NCI-H2196 treated with DMSO at 0.1 percent for 48 hours (cell line): ENCODE measurements at regions not wholly inside any gene's neighbourhood (a gene's known extent, or its start where the extent isn't known, plus 50 kb on each side); places are given as distances from the start of the nearest gene placed in this dataset.

ENCODE experiments used
- DNase-seq: peaks from one replicate; lab custom pipeline; 2025; ENCODE audit not compliant: unreplicated experiment; lab: John Stamatoyannopoulos, UW

DNA sequence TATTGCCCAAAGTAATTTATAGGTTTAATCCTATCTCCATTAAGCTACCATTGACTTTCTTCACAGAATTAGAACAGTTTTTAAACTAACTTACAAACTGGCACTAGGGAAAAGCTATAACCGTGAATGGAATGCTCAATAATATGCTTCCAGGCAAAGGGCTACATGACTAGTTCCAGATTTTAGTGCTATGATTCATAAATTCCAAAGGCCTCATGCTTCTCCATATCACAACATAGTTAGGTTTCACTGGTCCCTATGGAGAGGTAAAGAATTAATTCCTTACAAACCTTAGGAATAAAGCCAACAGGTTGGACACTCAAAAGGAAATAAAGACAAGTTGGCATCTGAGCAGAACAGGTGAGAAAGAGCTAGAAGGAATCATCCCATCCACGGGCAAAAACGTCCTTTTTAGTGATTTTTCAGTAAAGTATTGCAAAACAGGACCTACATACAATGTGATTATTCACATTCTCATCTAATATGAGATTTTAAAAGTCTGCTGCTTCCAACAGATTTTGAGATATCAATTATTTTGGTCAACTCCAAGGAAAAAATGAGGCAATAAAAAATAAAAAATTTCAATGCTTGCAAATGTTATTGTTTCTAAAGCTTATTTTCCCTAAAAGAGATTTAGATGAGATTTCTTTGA is 97.0 kb upstream of the TARS1 start:
- DNase-seq: no peak

GRCh38 chr5:33346534-33346933 is 94.2 kb upstream of the TARS1 start:
- no peak for DNase-seq

- DNase-seq: no peak
These were observed 79.0 kb upstream of the TARS1 start for GRCh38 chr5:33361781-33362180.

DNA sequence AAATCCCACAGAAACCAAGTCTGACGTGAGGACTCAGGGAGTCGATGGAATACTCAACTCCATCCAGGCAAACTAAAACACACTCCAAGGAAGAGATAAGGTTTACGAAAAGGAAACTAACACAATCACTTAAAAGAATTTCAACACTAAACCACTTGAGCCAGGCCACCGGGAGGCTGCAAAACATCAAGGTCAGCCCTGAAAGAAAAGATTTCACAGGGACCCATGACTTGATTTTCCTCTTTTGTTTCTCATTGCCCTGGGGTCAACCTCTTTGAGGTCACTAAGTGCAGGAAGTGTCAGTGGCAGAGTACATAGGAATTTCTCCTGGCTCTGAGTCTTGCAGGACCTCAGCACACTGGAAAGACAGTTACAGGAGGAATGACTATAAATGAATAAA is 77.8 kb upstream of the TARS1 start:
- DNase-seq: no peak

- no peak for DNase-seq
These were observed 77.2 kb upstream of the TARS1 start for GRCh38 chr5:33363537-33363936.

GRCh38 chr5:33364406-33364805 is 76.4 kb upstream of the TARS1 start:
- no peak for DNase-seq

DNA sequence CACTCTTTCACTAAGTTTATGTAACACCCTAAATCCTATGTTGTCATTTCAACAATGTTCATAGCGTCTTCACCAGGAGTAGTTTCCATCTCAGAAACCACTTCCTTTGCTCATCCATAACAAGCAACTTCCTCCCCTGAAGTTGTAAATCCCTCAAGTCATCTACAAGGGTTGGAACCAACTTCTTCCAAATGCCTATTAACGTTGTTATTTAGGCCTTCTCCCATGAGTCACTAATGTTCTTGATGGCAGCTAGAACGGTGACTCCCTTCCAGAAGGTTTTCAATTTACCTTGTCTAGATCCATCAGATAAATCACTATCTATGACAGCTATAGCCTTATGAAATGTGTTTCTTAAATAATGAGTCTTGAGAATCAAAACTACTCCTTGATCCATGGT is 73.3 kb upstream of the TARS1 start:
- no peak for DNase-seq

- DNase-seq: no peak
These were observed 71.0 kb upstream of the TARS1 start for GRCh38 chr5:33369485-33370465.

- no peak for DNase-seq
These were observed 70.3 kb upstream of the TARS1 start for GRCh38 chr5:33370466-33370859.

- DNase-seq: no peak
These were observed 69.1 kb upstream of the TARS1 start for GRCh38 chr5:33371660-33372059.

GRCh38 chr5:33372721-33373472 is 67.9 kb upstream of the TARS1 start:
- no peak for DNase-seq

DNA sequence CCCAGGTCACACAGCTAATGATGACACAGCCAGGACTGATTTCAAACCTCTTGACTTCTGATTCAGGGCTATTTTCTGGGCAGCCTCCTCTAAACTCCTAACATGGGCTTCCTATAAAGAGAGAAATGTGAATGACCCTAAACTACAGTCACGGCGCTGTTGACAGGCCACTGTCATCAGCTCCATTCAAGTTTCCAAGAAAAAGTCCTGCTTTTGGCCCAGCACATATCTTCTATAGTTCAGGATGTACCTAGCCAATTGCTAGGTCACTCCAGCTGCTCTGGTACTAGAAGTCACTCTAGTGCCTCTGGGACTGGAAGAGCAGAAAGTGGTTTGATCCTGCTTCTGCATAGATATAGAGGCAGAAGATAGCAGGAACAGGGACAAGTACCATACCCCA is 64.9 kb upstream of the TARS1 start:
- DNase-seq: no peak

- no peak for DNase-seq
These were observed 61.0 kb upstream of the TARS1 start for GRCh38 chr5:33379757-33380156.

GRCh38 chr5:33381243-33381642 is 59.5 kb upstream of the TARS1 start:
- DNase-seq: no peak
